Frontal cortex (tissue), 3 donors: ENCODE measurements at regions not wholly inside any gene's neighbourhood (a gene's known extent, or its start where the extent isn't known, plus 50 kb on each side); places are given as distances from the start of the nearest gene placed in this dataset.

Experiments
- DNase-seq, 2 donors: peaks; one replicate each; pipeline ENCODE4 v3.0.0; 2012; ENCODE audit warnings: low spot score in 2 of 2
- FAIRE-seq: peaks from 2 replicates; lab custom pipeline; 2012; peaks lifted over from hg19 to GRCh38; lab: Jason Lieb, UNC
- donor health status: control.
- donor health status: control.
- donor health status: control.

GRCh38 chr10:132134241-132135052 is 52.3 kb upstream of the DPYSL4 start:
- DNase-seq: no peak

GRCh38 chr10:132135053-132135872 is 51.5 kb upstream of the DPYSL4 start:
- no peak for FAIRE-seq
- DNase-seq: no peak

More at GRCh38 chr10:132134241-132135052, 52.3 kb upstream of the DPYSL4 start:
- FAIRE-seq: no peak

GRCh38 chr10:132136097-132136521 is 50.6 kb upstream of the DPYSL4 start:
- no peak for DNase-seq
- FAIRE-seq: no peak

GRCh38 chr10:132136689-132137088 is 50.1 kb upstream of the DPYSL4 start:
- DNase-seq (no peak), FAIRE-seq (no peak)
